HG02623 (cell line): ENCODE measurements at regions not wholly inside any gene's neighbourhood (a gene's known extent, or its start where the extent isn't known, plus 50 kb on each side); places are given as distances from the start of the nearest gene placed in this dataset.

Experiments used
- ATAC-seq: cut with Tn5 transposase; IDR thresholded peaks from one replicate; pipeline ENCODE4 v1.9.1; 2021; ENCODE audit warnings: moderate library complexity; ENCODE audit not compliant: unreplicated experiment

GRCh38 chrX:129176710-129177109 lies 346.6 kb downstream of the SMARCA1 start:
- ATAC-seq: no peak

- ATAC-seq: no peak
Observed at GRCh38 chrX:129161108-129161507, 362.2 kb downstream of the SMARCA1 start.

GRCh38 chrX:129158505-129158904 lies 364.8 kb downstream of the SMARCA1 start:
- no peak for ATAC-seq

GRCh38 chrX:129145840-129146272 lies 377.4 kb downstream of the SMARCA1 start:
- no peak for ATAC-seq

GRCh38 chrX:129145385-129145784 lies 377.9 kb downstream of the SMARCA1 start:
- ATAC-seq: no peak

- ATAC-seq: no peak
Observed at GRCh38 chrX:129144172-129145038, 378.9 kb downstream of the SMARCA1 start.

GRCh38 chrX:129139837-129140598 lies 383.3 kb downstream of the SMARCA1 start:
- no peak for ATAC-seq

- no peak for ATAC-seq
Observed at GRCh38 chrX:129125122-129125914, 398.0 kb downstream of the SMARCA1 start.

GRCh38 chrX:129123795-129124194 lies 399.5 kb downstream of the SMARCA1 start:
- ATAC-seq: no peak

- ATAC-seq: no peak
Observed at GRCh38 chrX:129116676-129117470, 406.4 kb downstream of the SMARCA1 start.

GRCh38 chrX:129115935-129116334 lies 407.4 kb downstream of the SMARCA1 start:
- no peak for ATAC-seq

- ATAC-seq: peak; percentile 53
Observed at GRCh38 chrX:129115104-129115503, 408.2 kb downstream of the SMARCA1 start.

GRCh38 chrX:129111081-129111798 lies 412.1 kb downstream of the SMARCA1 start:
- no peak for ATAC-seq

GRCh38 chrX:129108936-129109335 lies 414.4 kb downstream of the SMARCA1 start:
- ATAC-seq: no peak

- ATAC-seq: no peak
Observed at GRCh38 chrX:129099207-129099606, 424.1 kb downstream of the SMARCA1 start.

- no peak for ATAC-seq
Observed at GRCh38 chrX:129097668-129098067, 425.6 kb downstream of the SMARCA1 start.

- no peak for ATAC-seq
Observed at GRCh38 chrX:129093706-129094105, 429.6 kb downstream of the SMARCA1 start.

GRCh38 chrX:129092757-129093156 lies 430.5 kb downstream of the SMARCA1 start:
- ATAC-seq: no peak

- no peak for ATAC-seq
Observed at GRCh38 chrX:129092242-129092641, 431.0 kb downstream of the SMARCA1 start.

GRCh38 chrX:129091097-129091496 lies 432.2 kb downstream of the SMARCA1 start:
- no peak for ATAC-seq
